GM21737 (cell line): ENCODE measurements at regions not wholly inside any gene's neighbourhood (a gene's known extent, or its start where the extent isn't known, plus 50 kb on each side); places are given as distances from the start of the nearest gene placed in this dataset.
A peak's percentile ranks its signal among the peaks of the same experiment; 100 is the strongest.

Source experiments
- ATAC-seq: cut with Tn5 transposase; IDR thresholded peaks from one replicate; pipeline ENCODE4 v1.9.1; 2021; ENCODE audit warnings: mild to moderate bottlenecking, moderate library complexity; ENCODE audit not compliant: unreplicated experiment

- ATAC-seq = no peak
Measured at GRCh38 chr1:193619911-193620310, 433.5 kb upstream of the B3GALT2 start.

DNA sequence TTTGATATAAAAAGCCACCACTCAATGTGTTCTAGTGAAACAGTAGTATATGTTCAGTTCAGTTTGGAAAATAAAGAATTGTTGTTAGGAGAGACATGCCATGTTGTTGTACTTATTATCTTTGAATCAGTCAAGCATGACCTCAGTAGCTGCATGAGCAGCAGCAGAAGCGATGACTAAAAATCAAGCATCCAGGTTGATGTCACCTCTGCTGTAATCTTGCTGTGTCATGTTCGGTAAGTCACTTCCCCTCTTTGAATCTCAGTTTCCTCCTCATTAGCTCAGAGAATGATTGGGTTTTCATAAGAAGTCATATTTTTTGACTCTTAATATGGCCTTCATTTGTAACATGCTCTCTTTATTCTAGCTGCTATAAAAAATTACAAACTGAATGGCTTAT lies 428.4 kb upstream of the B3GALT2 start:
- ATAC-seq = peak; percentile 55

DNA sequence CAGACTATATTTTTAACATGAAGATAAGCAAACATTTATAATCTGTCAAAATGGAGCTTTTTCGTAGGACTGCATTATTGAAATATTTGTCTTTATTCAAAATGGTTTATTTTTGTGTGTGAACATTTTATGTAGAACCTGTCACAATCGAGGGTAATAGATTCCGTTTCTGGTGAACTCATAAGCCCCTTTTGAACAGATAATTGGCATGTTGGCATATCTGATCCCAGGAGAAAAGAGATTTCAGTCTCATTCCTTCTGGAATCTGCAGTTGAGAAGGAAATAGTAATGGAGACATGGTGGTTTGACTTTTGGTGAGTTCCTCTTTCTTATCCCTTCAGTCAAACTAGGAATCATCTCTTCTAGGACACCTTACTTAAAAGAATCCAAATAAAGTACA lies 427.9 kb upstream of the B3GALT2 start:
- ATAC-seq = no peak

DNA sequence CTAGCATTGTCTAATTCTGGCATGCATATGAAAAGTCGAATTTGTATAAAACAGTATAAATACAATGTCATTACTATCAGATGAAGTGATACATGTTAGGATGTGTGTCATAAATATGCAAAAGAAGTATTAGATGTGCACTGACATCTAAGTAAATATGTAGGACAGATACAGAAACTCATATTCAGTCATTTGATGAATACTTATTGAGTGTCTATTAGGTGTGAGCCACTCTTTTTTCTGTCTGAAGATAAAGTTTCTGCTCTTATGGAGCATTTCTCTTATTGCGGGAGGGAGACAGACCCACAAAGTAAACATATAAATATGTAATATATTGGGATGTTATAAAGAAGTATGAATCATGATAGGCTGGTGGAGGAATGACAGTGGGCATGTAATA lies 426.6 kb upstream of the B3GALT2 start:
- ATAC-seq = no peak

DNA sequence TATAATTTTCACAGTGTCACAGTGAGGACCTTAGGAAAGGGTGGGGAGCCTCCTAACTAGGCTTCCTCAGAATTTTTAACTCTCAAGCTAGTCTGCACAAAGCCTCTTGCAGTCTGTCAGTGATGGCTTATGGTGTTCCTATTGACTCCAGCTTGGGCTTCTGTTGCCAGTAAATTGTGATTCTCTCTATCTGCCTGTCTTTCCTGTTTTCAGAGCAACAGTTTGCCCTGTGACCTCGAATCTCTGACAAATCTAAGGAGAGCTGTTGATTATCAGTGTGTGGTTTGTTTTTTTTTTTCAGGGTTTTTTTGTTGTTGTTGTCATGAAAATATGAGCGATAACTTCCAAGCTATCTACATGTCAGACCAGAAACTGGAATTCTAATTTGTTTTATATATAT lies 423.2 kb upstream of the B3GALT2 start:
- ATAC-seq = no peak

- no peak for ATAC-seq
Measured at GRCh38 chr1:193607787-193608186, 421.4 kb upstream of the B3GALT2 start.

DNA sequence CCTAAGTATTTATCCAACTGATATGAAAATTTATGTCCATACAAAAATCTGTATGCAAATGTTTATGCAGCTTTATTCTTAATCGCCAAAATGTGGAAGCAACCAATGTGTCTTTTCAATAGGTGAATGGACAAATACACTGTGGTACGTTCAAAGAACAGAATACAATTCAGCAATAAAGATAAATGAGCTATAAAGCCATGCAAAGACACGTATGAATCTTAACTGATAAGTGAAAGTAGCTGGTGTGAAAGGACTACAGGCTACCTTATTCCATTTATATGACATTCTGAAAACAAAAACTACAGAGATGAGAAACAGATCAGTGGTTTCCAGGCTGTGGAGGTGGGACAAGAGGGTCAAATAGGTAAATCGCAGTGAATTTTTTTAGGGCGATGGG lies 419.6 kb upstream of the B3GALT2 start:
- ATAC-seq = no peak

- no peak for ATAC-seq
Measured at GRCh38 chr1:193602705-193603104, 416.3 kb upstream of the B3GALT2 start.

GRCh38 chr1:193593147-193593885 lies 406.9 kb upstream of the B3GALT2 start:
- no peak for ATAC-seq

- no peak for ATAC-seq
Measured at GRCh38 chr1:193592317-193592716, 405.9 kb upstream of the B3GALT2 start.

DNA sequence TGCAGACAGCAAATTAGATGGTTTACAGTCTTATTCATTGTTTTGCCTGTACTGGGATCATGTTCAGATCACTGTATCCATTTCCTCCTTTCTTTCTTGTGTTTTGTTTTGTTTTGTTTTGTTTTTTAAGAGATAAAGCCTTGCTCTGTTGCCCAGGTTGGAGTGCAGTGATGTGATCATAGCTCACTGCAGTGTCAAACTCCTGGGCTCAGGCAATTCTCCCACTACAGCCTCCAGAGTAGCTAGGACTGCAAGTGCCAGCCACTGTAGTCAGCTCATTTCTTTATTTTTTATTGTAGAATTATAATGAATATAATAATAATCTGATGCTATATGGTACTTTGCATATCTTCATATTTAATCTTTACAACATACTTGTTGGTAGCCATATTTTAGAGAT lies 403.7 kb upstream of the B3GALT2 start:
- ATAC-seq = no peak

GRCh38 chr1:193589597-193590040 lies 403.2 kb upstream of the B3GALT2 start:
- no peak for ATAC-seq

DNA sequence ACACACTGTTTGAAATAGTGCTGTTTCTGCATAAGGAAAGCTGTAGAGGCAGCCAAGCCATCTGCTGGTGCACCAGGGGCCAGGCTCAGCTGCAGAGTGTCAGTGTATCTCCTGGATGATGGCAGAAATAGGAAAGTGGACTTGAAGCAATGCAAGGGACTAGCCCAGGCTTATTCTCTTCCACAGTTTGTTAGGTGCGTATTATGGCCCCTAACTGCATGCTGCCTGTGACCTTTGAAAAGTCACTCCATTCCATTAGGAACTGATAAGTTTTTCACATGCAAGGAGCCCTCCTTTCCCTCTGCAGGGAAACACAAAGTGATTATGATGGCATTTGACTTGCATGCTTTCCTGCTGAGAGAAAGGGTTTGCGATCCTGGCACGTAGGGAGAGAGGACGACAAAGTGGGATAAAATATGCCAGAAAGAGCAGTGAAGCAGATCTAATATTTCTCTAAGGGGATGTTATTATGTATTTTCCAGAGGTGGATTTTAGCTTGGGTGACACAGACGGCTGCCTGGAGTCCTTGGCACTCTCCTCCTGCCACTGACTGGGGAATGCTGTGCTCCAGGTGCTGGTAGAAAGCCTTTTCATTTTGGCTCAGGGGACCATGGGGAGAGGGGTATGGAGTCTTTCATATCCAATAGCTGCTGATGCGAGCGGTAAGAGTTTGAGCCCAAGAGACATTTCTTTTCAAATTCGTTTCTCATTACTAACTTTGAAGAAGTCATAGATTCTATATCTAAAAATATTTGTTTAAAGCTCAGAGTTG lies 402.1 kb upstream of the B3GALT2 start:
- no peak for ATAC-seq

- no peak for ATAC-seq
Measured at GRCh38 chr1:193584731-193585239, 398.4 kb upstream of the B3GALT2 start.

DNA sequence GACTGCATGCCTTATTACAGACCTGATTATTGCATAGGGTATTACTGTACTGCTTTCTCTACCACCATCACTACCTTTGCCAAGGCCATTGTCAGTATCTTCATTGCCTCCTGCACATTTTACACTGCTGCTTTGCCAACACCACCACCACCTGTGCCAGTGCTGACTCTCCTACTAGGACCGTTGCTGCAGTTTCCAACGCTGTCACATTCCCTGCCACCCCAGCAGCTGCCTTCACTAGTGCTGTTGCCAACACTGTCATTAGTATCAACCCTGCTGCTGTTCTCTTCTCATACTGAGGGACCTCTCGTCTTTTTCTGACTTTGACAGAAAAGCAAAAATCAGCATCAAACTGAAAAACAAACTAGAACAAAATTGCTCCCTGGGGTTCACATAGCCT lies 394.9 kb upstream of the B3GALT2 start:
- no peak for ATAC-seq

DNA sequence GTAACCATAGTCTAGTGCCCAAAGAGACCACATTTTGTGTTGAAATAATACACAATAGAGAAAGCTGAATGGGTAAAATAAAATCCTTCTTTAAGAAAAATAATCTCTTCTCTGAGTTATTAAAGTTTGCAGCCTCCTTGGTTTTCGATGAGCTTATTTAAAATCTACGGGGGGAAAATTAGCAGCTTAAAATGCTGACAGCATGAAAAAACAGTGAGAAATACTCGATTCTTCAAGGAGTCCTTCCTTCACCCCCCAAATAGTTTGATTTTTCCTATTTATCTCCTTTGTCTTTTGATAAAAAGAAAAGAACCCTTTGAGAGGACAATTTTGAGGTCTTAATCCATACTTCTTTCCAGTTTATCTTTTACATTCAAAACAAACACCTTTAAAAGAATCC lies 394.0 kb upstream of the B3GALT2 start:
- ATAC-seq = no peak

- ATAC-seq = no peak
Measured at GRCh38 chr1:193579323-193579722, 392.9 kb upstream of the B3GALT2 start.

- ATAC-seq = no peak
Measured at GRCh38 chr1:193574913-193575312, 388.5 kb upstream of the B3GALT2 start.

- ATAC-seq = no peak
Measured at GRCh38 chr1:193569983-193570269, 383.5 kb upstream of the B3GALT2 start.

DNA sequence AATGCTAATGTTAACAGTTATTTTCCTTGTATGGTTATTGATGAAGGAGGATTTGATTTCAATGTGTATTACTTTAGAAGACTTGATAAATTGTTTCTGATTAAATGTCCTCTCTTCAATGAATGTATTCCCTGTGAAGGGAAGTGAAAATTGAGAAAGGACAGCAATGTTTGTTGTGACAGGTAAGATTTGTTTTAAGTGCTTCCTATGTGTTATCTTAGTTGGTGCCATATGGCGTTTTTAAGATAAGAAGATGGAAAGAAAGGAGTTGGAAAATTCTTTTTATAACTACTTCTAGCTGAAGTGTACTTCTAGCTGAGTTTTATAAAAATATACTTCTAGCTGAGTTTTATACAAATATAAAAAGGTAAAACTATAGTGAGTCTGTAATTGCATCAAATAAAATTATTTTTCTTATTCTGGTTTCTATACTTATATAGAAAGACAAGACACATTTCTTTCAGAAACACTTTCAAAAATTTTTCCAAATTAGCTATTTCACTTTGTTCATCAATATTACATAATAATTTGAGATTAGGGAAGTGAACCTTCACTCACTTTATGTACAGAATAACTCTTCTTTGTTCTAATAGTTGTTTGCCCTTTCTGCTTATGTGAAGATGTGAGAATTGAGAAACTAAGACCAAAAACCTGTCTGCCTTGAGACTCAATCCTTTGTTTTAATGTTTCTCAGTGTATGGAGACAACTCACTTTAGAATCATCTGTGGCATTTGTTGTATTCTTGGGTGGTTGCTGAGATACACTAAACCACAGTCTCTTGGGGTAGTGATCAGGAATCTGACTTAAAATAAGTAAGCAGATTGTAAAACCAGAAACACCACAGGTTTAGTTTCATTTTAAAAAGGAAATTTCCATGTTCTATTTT lies 382.9 kb upstream of the B3GALT2 start:
- no peak for ATAC-seq

DNA sequence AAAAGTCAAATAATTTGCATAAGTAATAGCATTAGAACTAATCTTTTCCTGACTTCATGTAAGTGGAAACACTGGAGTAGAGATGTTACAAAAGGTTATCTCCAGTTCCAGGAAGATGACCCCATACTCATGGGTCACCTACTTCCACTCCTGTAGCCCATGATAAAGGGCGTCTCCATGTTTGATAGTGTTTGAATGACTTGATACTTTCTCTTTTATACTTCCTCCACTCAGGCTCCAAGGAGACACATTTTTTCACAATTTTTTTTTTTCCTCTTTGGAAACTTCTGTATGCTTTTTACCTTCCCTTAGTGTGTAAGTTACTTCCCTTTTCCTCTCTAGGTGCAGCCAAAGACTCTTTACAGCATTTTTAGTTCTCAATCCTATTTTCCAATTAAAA lies 382.1 kb upstream of the B3GALT2 start:
- ATAC-seq = no peak
